Endothelial cell of umbilical vein (primary cell): ENCODE measurements at regions not wholly inside any gene's neighbourhood (a gene's known extent, or its start where the extent isn't known, plus 50 kb on each side); places are given as distances from the start of the nearest gene placed in this dataset.

ENCODE experiments used
- EZH2 ChIP-seq: IDR thresholded peaks from 2 replicates; pipeline ENCODE4 v1.6.1; 2012; ENCODE audit warnings: borderline replicate concordance, low read depth, mild to moderate bottlenecking, moderate library complexity, low read length, inconsistent platforms; ENCODE audit not compliant: severe bottlenecking
- MYC ChIP-seq: IDR thresholded peaks from one replicate; pipeline ENCODE4 v1.6.1; 2011; ENCODE audit warnings: mild to moderate bottlenecking, low read depth, low read length
- POLR2A ChIP-seq: IDR thresholded peaks from 2 replicates; pipeline ENCODE4 v1.6.1; 2012; ENCODE audit warnings: low read depth, mild to moderate bottlenecking, control low read depth, low read length
- POLR2AphosphoS5 ChIP-seq: IDR thresholded peaks from 2 replicates; pipeline ENCODE4 v1.6.1; 2012; ENCODE audit warnings: low read depth, mild to moderate bottlenecking, control low read depth, low read length, moderate library complexity; ENCODE audit not compliant: insufficient read depth
- TF ChIP-seq, protein P1 (sequence below), 2 donors: IDR thresholded peaks; 1 replicate in 1 of 2; 2 replicates in 1 of 2; pipeline ENCODE4 v1.5.1; 2011; ENCODE audit warnings: low read length in 2 of 2, mild to moderate bottlenecking in 2 of 2, moderate library complexity in 2 of 2, control low read depth in 1 of 2, inconsistent platforms in 1 of 2, low read depth in 1 of 2; ENCODE audit not compliant: insufficient read depth in 1 of 2; ENCODE audit errors: extremely low read depth in 1 of 2

DNA sequence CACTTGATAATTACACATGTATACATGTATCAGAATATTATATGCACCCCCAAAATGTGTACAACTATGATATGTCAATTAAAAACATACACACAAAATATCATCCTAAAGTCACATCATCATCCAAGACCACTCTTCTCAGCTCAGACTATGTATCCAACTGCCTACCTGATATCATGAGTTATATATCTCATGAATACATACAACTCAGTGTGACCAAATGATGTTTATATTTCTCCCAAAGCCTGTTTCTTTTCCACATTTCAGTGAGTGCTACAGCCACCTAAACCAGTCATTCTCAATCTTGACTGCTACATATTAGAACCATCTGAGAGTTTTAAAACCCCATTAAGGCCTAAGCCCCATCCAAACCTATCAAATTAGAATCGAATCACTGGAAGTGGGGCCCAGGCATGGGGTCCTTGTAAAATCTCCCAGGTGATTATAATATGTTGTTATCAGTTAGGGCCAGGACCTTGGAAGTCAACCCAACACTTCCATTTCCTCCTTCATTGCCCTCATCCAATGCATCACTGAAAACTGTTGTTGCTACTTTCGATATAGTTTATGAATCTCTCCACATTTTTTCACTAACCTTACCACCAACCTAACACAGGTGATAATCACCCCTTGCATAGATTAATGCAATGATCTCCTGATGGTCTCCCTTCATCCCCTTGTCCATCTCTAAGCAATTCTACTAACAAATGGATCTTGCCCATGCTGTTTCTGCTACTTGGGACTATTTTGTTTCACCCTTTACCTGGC is 53.8 kb upstream of the ITGB8 start:
- TF ChIP-seq, protein P1, sequence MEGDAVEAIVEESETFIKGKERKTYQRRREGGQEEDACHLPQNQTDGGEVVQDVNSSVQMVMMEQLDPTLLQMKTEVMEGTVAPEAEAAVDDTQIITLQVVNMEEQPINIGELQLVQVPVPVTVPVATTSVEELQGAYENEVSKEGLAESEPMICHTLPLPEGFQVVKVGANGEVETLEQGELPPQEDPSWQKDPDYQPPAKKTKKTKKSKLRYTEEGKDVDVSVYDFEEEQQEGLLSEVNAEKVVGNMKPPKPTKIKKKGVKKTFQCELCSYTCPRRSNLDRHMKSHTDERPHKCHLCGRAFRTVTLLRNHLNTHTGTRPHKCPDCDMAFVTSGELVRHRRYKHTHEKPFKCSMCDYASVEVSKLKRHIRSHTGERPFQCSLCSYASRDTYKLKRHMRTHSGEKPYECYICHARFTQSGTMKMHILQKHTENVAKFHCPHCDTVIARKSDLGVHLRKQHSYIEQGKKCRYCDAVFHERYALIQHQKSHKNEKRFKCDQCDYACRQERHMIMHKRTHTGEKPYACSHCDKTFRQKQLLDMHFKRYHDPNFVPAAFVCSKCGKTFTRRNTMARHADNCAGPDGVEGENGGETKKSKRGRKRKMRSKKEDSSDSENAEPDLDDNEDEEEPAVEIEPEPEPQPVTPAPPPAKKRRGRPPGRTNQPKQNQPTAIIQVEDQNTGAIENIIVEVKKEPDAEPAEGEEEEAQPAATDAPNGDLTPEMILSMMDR (IDR thresholded peaks at IDR 0.05; ENCODE audit: extremely low read depth in 1 of 2, insufficient read depth in 1 of 2, low read depth in 1 of 2, low read length in 2 of 2): no peak
- TF ChIP-seq POLR2A (no peak), MYC (no peak), POLR2AphosphoS5 (no peak), EZH2 (no peak)
